K562 (cell line): ENCODE measurements at regions not wholly inside any gene's neighbourhood (a gene's known extent, or its start where the extent isn't known, plus 50 kb on each side); places are given as distances from the start of the nearest gene placed in this dataset.

ENCODE experiments used
- ATAC-seq: fragments of 200-7000 bp; cut with Tn5 transposase; 3 replicates; pipeline ENCODE4 v1.9.1; 2020; ENCODE audit warnings: moderate library complexity
- BruUV-seq: library from RNA; stranded (reverse); fragments of 400-500 nt; replicated peaks from 2 replicates; lab custom pipeline; 2021; lab: Mats Ljungman, UMichigan
- CTCF ChIA-PET: fragments of 300-600 bp; formaldehyde crosslinking; extraction: SDS; loops from one replicate; lab custom pipeline; 2021; ENCODE audit warnings: low intra/inter-chr PET ratio; lab: Yijun Ruan, JAX
- POLR2A ChIA-PET: fragments of 300-600, 350-650 bp; sonication (Branson Sonifier 250); formaldehyde crosslinking; extraction: SDS; loops from one replicate; lab custom pipeline; 2021; ENCODE audit warnings: antibody characterized with exemption, inconsistent platforms; lab: Yijun Ruan, JAX
- DNase-seq, 4 experiments: peaks; one replicate each; pipeline versions ENCODE4 v3.0.0 to v3.0.0-alpha.2; 2011 to 2018; ENCODE audit warnings: low spot score in 3 of 4, mixed read lengths in 3 of 4; ENCODE audit errors: extremely low read depth in 1 of 4
- FAIRE-seq: peaks from 2 replicates; lab custom pipeline; 2011; peaks lifted over from hg19 to GRCh38; lab: Jason Lieb, UNC
- H2AFZ ChIP-seq: 2 replicates; pipeline ENCODE4 v1.6.0; 2011; ENCODE audit warnings: low read depth, low read length, control low read depth, inconsistent platforms
- H3K27ac ChIP-seq: fragments of 200-600 bp; 3 replicates; pipeline ENCODE4 v1.8.0; 2011; ENCODE audit warnings: low read depth, mild to moderate bottlenecking, control low read depth, inconsistent platforms, low read length, moderate library complexity, mixed read lengths; ENCODE audit errors: extremely low read depth
- H3K27me3 ChIP-seq, 2 experiments: fragments of 300-600 bp in 1 of 2; 2 replicates in 1 of 2; 3 replicates in 1 of 2; pipeline versions ENCODE4 v1.6.0 to v1.8.0; 2011; ENCODE audit warnings: inconsistent platforms in 2 of 2, low read length in 2 of 2, mild to moderate bottlenecking in 1 of 2, mixed read lengths in 1 of 2, moderate library complexity in 1 of 2; ENCODE audit not compliant: control insufficient read depth in 2 of 2, insufficient read depth in 2 of 2
- H3K36me3 ChIP-seq: fragments of 300-600 bp; 3 replicates; pipeline ENCODE4 v1.8.0; 2011; ENCODE audit warnings: mild to moderate bottlenecking, low read length, inconsistent platforms; ENCODE audit not compliant: control insufficient read depth, insufficient read depth
- H3K4me1 ChIP-seq, 2 experiments: fragments of 200-600 bp in 1 of 2; replicated peaks in 1 of 2; 2 replicates in 1 of 2; 3 replicates in 1 of 2; pipeline versions ENCODE4 v1.5.1 to v1.8.0; 2011; ENCODE audit warnings: inconsistent platforms in 2 of 2, low read length in 2 of 2, mild to moderate bottlenecking in 1 of 2, mixed read lengths in 1 of 2, moderate library complexity in 1 of 2; ENCODE audit not compliant: control insufficient read depth in 2 of 2, insufficient read depth in 2 of 2
- H3K4me2 ChIP-seq: 2 replicates; pipeline ENCODE4 v1.6.1; 2011; ENCODE audit warnings: low read length, control low read depth, inconsistent platforms, mixed read lengths; ENCODE audit not compliant: insufficient read depth
- H3K4me3 ChIP-seq: fragments of 200-600 bp; sonication (generic), shearing (Covaris generic); 2 replicates; pipeline ENCODE4 v1.5.1; 2016; ENCODE audit warnings: control low read depth, inconsistent platforms
- H3K79me2 ChIP-seq: fragments of 200-600 bp; 3 replicates; pipeline ENCODE4 v1.8.0; 2011; ENCODE audit warnings: low read length, inconsistent platforms; ENCODE audit not compliant: control insufficient read depth, insufficient read depth
- H3K9ac ChIP-seq, 2 experiments: 2 replicates each; pipeline versions ENCODE4 v1.6.0 to v1.6.1; 2011; ENCODE audit warnings: low read depth in 2 of 2, low read length in 2 of 2, control low read depth in 1 of 2, inconsistent platforms in 1 of 2, mild to moderate bottlenecking in 1 of 2, mixed read lengths in 1 of 2; ENCODE audit not compliant: insufficient read depth in 1 of 2
- H3K9me1 ChIP-seq: one replicate; pipeline ENCODE4 v1.6.0; 2011; ENCODE audit warnings: inconsistent platforms, mild to moderate bottlenecking, low read length, moderate library complexity; ENCODE audit not compliant: control insufficient read depth, insufficient read depth
- H3K9me3 ChIP-seq: replicated peaks from 2 replicates; pipeline ENCODE4 v1.5.1; 2011; ENCODE audit warnings: low read depth, low read length, inconsistent platforms; ENCODE audit not compliant: control insufficient read depth, insufficient read depth
- H4K20me1 ChIP-seq: replicated peaks from 2 replicates; pipeline ENCODE4 v1.6.1; 2011; ENCODE audit warnings: low read length, inconsistent platforms, mixed read lengths; ENCODE audit not compliant: control insufficient read depth, insufficient read depth
- FIP1L1 ChIP-seq: fragments of 200-400 bp; formaldehyde crosslinking; IDR thresholded peaks from 2 replicates; pipeline ENCODE4 v1.6.1; 2018; ENCODE audit warnings: mild to moderate bottlenecking, low read depth, low read length; ENCODE audit not compliant: poor library complexity, severe bottlenecking
- JUNB ChIP-seq: fragments of 450-650 bp; formaldehyde crosslinking; conservative IDR thresholded peaks from 2 replicates; pipeline ENCODE4 v1.4.0; 2020; ENCODE audit warnings: mild to moderate bottlenecking
- KAT8 ChIP-seq: fragments of 450-650 bp; IDR thresholded peaks from 2 replicates; pipeline ENCODE4 v1.6.1; 2016; ENCODE audit warnings: low read depth, mild to moderate bottlenecking
- MYNN ChIP-seq, 2 experiments: sonication (generic); formaldehyde crosslinking in 1 of 2; IDR thresholded peaks; 2 replicates each; pipeline versions ENCODE4 v1.5.0 to v1.6.1; 2016 to 2020; ENCODE audit warnings: antibody characterized with exemption in 1 of 2, missing genetic modification reagents in 1 of 2
- NEUROD1 ChIP-seq: fragments of 150-350 bp; IDR thresholded peaks from 2 replicates; pipeline ENCODE4 v1.6.1; 2014; ENCODE audit warnings: borderline replicate concordance, low read length, low read depth; ENCODE audit not compliant: partially characterized antibody
- RBM14 ChIP-seq: fragments of 200-400 bp; formaldehyde crosslinking; IDR thresholded peaks from 2 replicates; pipeline ENCODE4 v1.6.1; 2018; ENCODE audit warnings: low read depth, mild to moderate bottlenecking, low read length, moderate library complexity, borderline replicate concordance; ENCODE audit not compliant: insufficient read depth
- REST ChIP-seq, 2 experiments: fragments of 450-650 bp; formaldehyde crosslinking in 1 of 2; IDR thresholded peaks; 2 replicates each; pipeline versions ENCODE4 v1.4.0 to v1.6.1; 2014 to 2020; ENCODE audit warnings: mild to moderate bottlenecking in 2 of 2, borderline replicate concordance in 1 of 2, low read depth in 1 of 2
- SMAD1 ChIP-seq: fragments of 150-350 bp; IDR thresholded peaks from 2 replicates; pipeline ENCODE4 v1.6.1; 2014; ENCODE audit warnings: low read length, low read depth; ENCODE audit not compliant: partially characterized antibody
- STAT5B ChIP-seq: fragments of 250-450 bp; sonication (Bioruptor Pico); IDR thresholded peaks from 2 replicates; pipeline ENCODE4 v1.8.0; 2021; ENCODE audit warnings: mild to moderate bottlenecking, inconsistent platforms
- ZSCAN32 ChIP-seq: fragments of 450-650 bp; formaldehyde crosslinking; IDR thresholded peaks from 2 replicates; pipeline ENCODE4 v1.4.0; 2020; ENCODE audit warnings: mild to moderate bottlenecking, moderate library complexity
- WGBS: fragments of 100-300 bp; shearing (Covaris generic); methylation state at CpG from one replicate; pipeline ENCODE4 v1.1.6; 2016; ENCODE audit warnings: low coverage, mixed read lengths; ENCODE audit not compliant: insufficient coverage; ENCODE audit errors: missing lambda C conversion rate; 5-methylcytosine and 5-hydroxymethylcytosine counted together
- in situ Hi-C: fragments of 300-500 bp; cut with MboI; formaldehyde crosslinking; loops from 4 replicates; pipeline ENCODE4 v1.15.0; 2018; ENCODE audit warnings: inconsistent platforms, mixed read lengths
- intact Hi-C: fragments of 100-400 bp; cut with micrococcal nuclease; formaldehyde crosslinking; loops from 2 replicates; pipeline ENCODE4 v1.14.2; 2022
- TF ChIP-seq, protein P1 (sequence below): IDR thresholded peaks from 2 replicates; pipeline ENCODE4 v1.6.1; 2012; ENCODE audit warnings: low read depth, low read length, improper control_type of control experiment, borderline replicate concordance
- TF ChIP-seq, protein P2 (sequence below): sonication (generic); formaldehyde crosslinking; IDR thresholded peaks from 2 replicates; pipeline ENCODE4 v1.8.0; 2022; ENCODE audit warnings: mild to moderate bottlenecking, low read depth, missing genetic modification reagents

DNA sequence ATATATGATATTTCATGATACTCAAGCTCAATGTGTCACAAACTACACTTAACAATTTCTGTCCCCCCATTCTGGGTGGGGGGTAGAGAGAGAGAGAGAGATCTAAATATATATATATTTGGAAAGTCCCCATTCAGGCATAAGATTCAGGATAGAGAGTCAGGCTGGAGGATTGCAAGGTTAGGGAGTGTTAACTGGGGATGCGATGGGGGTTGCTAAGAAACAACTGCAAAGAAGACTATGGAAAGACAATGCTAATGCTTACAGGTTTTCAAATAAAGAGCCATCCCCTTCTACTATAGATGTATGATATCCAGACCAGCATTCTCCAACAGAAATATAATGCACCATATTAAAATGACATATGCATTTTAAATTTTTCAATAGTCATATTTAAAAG is 79.2 kb upstream of the OR5AK2 start:
- intact Hi-C loops = no loop called here
- H3K27ac ChIP-seq = no peak overlapping the region
- no peak for FAIRE-seq
- POLR2A ChIA-PET = no interaction called here
- H4K20me1 ChIP-seq = no peaks in the 10 kb centered on the region
- no peaks in the 10 kb centered on the region for H3K36me3 ChIP-seq
- no peaks in the 10 kb centered on the region for H3K9me3 ChIP-seq
- WGBS = 0% methylated on average over 1 of the region's 1 CpG
- H3K9ac ChIP-seq = no peak overlapping the region
- CTCF ChIA-PET = no interaction called here
- no TSS peak for BruUV-seq
- H3K79me2 ChIP-seq = no peaks in the 10 kb centered on the region
- DNase-seq = no peak
- H3K4me2 ChIP-seq = no peak overlapping the region
- H3K4me1 ChIP-seq = no peaks in the 10 kb centered on the region
- no peaks in the 10 kb centered on the region for H3K27me3 ChIP-seq
- H3K4me3 ChIP-seq = no peak overlapping the region
- no peak overlapping the region for H2AFZ ChIP-seq
- in situ Hi-C loops = no loop called here
- H3K9me1 ChIP-seq = no peaks in the 10 kb centered on the region
- ATAC-seq = no peak
- TF ChIP-seq, protein P1, sequence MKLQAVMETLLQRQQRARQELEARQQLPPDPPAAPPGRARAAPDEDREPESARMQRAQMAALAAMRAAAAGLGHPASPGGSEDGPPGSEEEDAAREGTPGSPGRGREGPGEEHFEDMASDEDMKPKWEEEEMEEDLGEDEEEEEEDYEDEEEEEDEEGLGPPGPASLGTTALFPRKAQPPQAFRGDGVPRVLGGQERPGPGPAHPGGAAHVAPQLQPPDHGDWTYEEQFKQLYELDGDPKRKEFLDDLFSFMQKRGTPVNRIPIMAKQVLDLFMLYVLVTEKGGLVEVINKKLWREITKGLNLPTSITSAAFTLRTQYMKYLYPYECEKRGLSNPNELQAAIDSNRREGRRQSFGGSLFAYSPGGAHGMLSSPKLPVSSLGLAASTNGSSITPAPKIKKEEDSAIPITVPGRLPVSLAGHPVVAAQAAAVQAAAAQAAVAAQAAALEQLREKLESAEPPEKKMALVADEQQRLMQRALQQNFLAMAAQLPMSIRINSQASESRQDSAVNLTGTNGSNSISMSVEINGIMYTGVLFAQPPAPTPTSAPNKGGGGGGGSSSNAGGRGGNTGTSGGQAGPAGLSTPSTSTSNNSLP = no peak
- no peak for TF ChIP-seq NEUROD1
- no peak for TF ChIP-seq KAT8
- TF ChIP-seq JUNB = no peak
- TF ChIP-seq FIP1L1 = no peak
- TF ChIP-seq MYNN (IDR thresholded peaks at IDR 0.05) = no peak
- TF ChIP-seq MYNN (CRISPR knock-in tag; IDR thresholded peaks at IDR 0.05) = no peak
- TF ChIP-seq REST (IDR thresholded peaks at IDR 0.05; ENCODE audit: borderline replicate concordance) = no peak
- no peak for TF ChIP-seq REST (CRISPR knock-in tag; IDR thresholded peaks at IDR 0.05; ENCODE audit: low read depth)
- TF ChIP-seq, protein P2, sequence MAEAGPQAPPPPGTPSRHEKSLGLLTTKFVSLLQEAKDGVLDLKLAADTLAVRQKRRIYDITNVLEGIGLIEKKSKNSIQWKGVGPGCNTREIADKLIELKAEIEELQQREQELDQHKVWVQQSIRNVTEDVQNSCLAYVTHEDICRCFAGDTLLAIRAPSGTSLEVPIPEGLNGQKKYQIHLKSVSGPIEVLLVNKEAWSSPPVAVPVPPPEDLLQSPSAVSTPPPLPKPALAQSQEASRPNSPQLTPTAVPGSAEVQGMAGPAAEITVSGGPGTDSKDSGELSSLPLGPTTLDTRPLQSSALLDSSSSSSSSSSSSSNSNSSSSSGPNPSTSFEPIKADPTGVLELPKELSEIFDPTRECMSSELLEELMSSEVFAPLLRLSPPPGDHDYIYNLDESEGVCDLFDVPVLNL (CRISPR knock-in tag) = no peak
- TF ChIP-seq ZSCAN32 (CRISPR knock-in tag) = no peak
- no peak for TF ChIP-seq SMAD1
- no peak for TF ChIP-seq RBM14
- no peak for TF ChIP-seq STAT5B (CRISPR knock-in tag)
